DMS53 treated with DMSO at 0.1 percent for 48 hours (cell line): ENCODE measurements at regions not wholly inside any gene's neighbourhood (a gene's known extent, or its start where the extent isn't known, plus 50 kb on each side); places are given as distances from the start of the nearest gene placed in this dataset.
"Not testable (repeated sequence)": the region's sequence is repeated elsewhere in the genome, so short reads cannot be mapped to it uniquely, and the experiment has no call there.

Experiments used
- DNase-seq: peaks from one replicate; lab custom pipeline; 2025; ENCODE audit not compliant: unreplicated experiment; lab: John Stamatoyannopoulos, UW

DNA sequence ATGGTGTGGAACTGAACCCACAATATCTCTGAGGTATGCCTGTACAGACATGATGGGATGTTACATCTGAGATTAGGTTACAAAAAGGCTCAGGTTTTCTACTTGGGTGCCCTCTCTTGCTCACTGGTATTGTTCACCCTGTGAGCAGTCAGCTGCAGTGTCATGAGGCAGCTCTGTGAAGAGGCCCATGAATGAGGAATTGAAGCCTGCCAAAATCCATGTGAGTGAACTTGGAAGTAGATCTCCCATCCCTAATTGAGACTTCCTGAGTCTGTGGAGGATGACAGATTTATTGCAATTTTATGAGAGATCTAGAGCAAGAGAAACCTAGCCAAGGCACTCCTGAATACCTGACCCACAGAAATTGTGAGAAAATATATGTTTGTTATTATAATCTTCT, 404.9 kb upstream of the ZEB2 start:
- no peak for DNase-seq

DNA sequence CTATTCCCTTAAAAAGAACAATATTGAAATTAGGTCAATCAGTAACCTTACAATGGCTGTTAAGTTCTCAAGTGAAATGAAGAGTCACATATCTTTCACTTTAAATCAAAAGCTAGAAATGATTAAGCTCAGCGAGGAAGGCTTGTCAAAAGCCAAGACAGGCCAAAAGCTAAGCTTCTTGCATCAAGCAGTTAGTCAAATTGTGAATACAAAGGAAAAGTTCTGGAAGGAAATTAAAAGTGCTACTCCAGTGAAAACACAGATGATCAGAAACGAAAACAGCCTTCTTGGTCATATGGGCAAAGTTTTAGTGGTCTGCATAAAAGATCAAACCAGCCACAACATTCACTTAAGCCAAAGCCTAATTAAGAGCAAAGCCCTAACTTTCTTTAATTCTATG, 402.6 kb upstream of the ZEB2 start:
- no peak for DNase-seq

DNA sequence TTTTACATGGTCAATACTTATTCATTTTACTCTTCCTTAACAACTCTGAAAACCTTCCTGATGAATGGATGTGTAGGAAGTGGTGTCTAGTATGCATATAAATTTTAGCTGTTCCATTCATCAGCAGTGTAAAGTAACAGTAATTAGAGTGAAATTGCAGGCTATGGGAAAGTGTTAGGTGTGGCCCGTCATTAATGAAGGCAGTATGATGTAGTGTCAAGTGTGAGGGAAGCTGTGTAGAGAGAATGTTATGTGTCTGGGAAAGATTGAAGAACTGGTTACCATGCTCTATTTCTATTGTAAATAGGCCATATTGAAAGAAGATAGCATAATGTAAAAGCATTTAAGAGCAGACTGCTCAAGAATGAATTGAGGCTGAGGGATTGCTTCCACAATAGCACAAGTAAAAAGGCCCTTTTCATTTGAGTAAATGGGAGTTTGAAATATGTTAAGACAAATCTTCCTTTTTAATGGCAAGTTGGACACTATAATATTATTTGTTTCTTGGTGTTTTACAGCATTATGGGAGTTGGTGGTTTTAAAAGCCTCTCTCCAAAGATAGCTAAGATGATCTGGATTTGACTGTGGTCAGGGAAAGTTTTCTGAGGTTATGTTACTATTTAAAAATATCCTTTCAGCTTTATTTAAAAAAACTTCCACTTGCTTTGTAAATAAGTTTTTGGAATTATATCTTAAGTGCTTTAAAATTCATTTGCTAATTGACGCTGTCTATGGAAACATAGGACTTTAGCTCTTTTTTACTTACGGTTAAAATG, 401.0 kb upstream of the ZEB2 start:
- DNase-seq = no peak

DNA sequence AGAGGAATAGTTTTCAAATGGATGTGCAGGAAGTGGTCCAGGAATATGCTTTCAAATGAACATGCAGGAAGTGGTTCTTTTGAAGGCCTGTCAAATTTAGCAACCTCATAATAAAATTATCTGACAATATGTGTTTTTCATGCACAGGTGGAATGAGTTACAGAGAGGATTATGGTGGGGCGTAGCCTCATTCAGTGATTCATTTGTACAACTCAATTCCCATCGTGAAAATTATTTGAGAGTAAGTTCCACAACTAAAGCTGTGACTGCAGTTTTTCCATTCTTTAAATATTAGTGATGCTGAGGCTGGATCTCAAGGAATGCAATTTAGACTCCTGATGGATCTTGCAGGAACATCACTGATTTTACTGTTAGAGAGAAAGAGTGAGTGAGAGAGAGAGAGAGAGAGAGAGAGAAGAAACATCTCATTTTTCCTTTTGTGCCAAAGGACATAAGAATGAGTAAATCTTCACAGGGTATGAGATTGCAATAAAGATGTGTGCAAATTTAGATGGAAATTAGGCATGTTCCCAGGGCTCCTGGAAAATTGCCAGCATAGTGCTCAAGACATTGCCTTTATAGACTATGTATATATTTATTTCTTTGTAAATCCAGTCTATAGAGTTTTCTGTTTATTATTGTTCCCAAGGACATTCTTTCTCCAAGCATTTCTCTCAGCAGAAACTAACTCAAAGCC, 394.9 kb upstream of the ZEB2 start:
- no peak for DNase-seq

DNA sequence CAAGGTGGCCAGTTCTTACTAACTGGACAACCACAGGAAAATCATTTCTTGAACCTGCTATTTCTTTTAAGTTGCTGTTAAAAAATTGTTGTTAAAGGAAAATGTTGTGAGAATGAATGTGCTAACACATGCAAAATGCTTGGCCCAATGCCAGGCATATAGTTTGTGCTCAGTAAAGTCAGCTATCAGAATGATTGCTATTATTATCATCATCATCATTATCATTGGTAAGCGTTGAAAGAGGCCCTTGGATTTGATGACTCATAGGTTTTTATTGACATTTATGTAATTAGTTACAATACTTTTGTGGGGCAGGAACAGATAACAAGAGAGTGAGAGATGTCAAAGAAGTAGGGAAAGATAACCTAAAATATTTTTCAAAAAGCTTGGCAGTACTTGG, 394.2 kb upstream of the ZEB2 start:
- DNase-seq = no peak

DNA sequence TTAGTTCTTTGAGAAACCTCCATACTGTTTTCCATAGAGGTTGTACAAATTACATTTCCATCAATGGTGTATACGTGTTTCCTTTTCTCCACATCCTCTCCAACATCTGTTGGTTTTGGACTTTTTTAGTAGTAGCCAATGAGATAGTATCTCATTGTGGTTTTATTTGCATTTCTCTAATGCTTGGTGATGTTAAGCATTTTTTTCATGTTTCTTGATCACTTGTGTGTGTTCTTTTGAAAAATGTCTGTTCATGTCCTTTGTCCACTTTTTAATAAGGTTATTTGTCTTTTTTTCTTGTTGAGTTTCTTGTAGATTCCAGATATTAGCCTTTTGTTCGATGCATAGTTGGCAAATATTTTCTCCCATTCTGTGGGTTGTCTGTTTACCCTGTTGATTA, 392.3 kb upstream of the ZEB2 start:
- no peak for DNase-seq

DNA sequence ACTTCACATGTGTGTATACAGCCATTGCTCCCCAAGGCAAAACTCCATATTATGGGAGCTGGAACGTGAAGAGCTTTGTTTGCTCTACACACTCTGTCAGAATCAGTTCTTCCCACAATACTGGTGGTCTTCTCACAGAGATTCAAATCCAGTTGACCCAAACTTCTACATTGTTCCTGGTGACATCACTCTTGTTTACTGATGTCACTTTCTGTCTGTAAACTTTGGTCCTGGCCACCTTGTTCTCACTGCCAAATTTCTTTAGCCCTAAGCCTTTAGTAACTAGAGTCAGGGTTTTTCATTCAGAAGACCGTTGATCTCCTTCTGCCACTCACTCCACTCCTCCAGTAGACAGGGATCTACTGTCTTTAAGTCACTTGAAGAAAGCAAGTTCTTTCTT, 386.0 kb upstream of the ZEB2 start:
- DNase-seq = no peak

DNA sequence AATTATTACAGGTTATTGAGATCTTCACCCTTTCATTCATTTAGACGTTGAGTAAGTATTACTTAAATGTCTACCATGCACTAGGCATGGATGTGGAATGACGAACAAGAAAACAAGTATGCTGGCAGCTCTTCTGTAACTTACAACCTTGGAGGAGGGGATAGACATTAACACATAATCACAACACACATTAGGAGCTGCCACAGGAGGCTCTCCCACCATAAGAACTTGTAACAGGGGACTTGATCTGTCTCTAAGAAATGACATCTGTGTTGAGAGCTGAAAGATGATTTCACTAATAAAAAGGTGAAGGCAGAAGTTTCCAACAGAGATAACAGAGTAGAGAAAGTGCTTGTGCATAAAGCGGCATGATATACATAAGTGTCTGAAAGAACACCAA, 384.7 kb upstream of the ZEB2 start:
- no peak for DNase-seq

DNA sequence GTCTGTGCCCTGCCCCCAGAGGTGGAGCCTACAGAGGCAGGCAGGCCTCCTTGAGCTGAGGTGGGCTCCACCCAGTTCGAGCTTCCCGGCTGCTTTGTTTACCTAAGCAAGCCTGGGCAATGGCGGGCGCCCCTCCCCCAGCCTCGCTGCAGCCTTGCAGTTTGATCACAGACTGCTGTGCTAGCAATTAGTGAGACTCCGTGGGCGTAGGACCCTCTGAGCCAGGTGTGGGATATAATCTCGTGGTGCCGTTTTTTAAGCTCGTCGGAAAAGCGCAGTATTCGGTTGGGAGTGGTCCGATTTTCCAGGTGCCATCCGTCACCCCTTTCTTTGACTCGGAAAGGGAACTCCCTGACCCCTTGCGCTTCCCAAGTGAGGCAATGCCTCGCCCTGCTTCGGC, 383.1 kb upstream of the ZEB2 start:
- DNase-seq = not testable (repeated sequence)

DNA sequence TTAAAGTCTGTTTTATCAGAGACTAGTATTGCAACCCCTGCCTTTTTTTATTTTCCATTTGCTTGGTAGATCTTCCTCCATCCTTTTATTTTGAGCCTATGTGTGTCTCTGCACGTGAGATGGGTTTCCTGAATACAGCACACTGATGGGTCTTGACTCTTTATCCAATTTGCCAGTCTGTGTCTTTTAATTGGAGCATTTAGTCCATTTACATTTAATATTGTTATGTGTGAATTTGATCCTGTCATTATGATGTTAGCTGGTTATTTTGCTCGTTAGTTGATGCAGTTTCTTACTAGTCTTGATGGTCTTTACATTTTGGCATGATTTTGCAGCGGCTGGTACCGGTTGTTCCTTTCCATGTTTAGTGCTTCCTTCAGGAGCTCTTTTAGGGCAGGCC, 381.5 kb upstream of the ZEB2 start:
- not testable (repeated sequence) for DNase-seq

DNA sequence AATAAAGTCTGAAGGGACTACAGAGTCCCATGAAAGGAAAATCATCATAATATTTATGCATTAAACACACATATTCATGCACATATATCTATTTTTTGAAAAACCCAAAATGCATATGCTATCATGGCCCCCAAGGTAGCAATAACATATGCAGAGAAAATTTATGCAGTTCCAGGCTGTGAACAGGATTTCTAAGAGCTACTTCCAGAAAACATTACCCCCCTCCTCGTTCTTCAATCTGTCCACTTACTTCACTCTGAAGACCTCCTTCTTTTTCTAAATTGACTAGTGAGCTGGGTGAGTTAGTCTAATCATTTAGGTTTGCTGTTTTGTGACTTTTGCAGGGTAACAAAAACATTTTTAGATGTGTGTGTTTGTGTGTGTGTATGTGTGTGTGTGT, 376.4 kb upstream of the ZEB2 start:
- no peak for DNase-seq

DNA sequence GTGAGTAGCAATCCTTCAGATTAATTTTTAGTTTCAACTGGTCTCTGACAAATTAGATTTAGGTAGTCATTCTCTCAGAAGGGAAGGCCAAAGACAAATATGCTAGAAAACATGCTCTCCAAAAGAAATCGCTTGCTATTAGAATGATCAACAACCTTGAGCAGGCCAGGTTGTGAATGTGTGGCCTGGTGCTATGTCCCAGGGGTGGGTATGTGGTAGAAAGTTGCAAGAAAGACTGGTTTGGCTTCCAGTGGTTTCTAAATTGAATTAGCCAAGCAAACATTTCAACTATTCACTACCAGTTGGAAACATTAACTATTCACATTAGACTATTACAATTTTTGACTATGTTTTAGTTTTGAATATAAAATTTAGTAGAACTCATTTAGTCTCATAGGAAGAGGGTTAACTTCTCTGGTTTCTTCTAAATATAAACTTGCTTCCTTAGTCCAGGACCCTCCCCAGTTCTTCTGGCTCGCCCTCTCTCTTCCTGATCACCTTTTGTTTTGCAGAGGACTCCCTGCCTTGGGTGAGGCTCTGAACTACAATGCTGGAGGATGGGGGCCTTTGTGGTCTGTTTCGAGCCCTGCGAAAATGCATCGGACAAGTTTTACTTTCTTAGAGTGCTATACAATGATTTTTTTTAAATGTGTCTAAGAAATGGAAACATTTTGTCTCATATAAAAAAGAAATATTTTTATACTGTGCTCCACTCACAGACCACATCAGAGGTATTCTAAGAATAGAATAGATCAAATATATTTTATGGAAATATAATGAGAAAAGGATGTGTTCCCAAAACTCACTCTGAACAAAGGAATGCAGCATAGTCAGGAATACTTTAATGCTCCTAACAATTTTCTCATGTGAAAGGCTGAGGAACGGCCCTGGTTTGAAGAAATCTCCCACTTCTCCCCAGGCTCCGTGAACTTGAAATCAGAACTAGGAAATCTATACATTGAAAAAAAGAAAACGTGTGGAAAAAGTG, 375.0 kb upstream of the ZEB2 start:
- DNase-seq = no peak

DNA sequence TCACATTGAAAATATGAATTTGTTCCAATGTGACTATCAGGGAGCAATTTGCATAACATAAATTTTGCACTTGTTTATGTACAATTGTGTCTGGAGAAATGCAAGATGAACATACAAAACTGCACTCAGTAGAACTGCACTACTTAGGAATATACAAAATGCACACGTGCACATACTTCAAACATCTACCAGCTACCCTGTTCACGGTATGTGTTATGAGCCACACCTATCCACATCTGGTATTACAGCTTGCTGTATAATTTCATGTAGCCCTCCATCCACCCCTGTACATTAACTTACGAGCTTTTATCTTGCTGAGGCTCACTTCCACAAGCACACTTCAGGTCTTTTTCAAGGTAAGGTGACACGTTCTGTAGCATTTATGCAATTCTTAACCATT, 373.5 kb upstream of the ZEB2 start:
- DNase-seq = no peak

DNA sequence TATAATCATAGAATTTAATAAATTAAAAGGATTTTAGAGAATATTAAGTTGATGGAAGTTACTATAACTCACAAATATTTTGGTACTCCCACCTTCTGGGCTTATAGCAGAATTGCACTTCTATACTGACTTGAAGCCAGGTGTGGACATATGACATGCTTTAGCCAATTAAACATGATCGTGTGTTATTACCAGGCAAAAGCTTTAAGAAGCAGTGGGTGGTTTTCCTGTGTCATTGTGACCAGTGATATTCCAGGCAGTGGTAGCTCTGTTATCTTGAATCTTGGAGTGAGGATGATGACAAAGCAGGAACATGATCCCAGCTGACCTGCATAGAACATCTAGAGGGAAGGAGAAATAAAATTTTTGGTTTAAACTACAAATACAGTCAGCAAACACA, 370.9 kb upstream of the ZEB2 start:
- DNase-seq = no peak

DNA sequence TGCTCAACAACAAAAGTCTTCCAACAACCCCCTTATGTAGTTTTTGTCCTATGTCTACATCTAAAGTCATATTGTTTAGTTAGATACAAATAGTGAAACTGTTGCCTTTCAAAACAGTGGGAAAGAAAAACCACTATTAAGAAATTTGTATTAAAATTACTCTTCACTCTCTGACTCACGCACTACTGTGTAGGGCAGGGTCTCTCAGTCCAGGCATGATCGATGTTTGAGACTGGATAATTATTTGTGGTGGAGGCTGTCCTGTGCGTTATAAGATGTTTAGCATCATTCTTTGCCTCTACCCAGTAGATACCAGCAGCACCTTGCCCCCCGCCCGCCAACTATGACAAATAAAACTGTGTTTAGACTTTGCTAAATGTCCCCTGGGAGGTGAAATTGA, 369.4 kb upstream of the ZEB2 start:
- DNase-seq = no peak

DNA sequence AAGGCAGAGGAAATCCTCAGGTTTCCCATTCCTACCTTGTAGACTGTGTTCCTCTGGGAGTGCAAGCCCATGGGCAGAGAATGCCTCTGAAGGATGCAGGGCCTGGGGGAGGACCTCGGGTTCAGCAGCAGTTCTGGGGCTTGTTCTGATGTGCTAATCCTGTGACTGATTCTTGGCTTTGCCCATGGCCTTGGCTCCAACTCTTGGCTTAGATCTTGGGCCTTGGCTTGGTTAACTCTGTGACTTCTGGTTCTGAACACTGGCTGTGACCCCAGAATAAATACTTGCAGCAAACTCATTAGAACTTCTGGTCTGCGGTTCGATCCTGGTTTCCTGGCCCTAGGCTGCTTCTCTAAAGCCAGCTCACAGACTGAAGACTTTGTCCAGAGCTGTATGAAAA, 366.9 kb upstream of the ZEB2 start:
- DNase-seq = no peak

DNA sequence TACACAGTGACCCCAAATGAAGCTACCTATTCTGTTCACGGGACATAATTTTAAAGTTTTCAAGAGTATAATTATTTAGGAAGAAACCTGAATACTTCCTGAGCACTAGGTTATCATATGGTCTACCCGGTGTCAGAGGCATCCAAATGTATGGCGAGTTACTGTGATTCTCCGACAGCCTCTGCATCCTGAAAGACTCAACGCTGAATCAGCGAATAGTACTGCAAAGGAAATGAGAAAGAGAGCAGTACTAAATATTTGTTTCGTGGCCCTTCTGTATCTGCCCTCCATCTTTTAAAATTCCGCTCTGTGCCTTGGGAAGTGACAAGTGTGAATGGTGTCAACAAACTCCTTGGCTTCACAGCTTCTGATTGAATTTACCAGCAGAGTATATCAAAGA, 358.0 kb upstream of the ZEB2 start:
- DNase-seq = no peak

DNA sequence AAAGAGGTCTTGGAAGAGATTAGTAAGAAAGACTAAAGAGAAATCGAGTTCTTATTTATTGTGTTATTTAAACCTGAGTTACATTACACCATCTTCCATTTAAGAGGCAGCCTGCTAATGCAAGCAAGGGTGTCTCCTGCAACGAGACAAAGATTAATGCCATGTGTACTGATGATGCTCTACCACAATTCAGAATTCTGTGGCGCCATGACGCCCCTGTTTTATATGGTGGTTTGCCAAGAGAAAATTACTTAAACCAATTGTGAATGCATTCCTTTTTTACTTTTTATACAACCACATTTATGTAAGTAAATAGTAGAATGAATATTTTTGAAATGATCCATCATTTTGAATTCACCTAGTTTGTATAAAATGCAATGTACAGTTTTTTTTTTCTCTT, 356.1 kb upstream of the ZEB2 start:
- no peak for DNase-seq

DNA sequence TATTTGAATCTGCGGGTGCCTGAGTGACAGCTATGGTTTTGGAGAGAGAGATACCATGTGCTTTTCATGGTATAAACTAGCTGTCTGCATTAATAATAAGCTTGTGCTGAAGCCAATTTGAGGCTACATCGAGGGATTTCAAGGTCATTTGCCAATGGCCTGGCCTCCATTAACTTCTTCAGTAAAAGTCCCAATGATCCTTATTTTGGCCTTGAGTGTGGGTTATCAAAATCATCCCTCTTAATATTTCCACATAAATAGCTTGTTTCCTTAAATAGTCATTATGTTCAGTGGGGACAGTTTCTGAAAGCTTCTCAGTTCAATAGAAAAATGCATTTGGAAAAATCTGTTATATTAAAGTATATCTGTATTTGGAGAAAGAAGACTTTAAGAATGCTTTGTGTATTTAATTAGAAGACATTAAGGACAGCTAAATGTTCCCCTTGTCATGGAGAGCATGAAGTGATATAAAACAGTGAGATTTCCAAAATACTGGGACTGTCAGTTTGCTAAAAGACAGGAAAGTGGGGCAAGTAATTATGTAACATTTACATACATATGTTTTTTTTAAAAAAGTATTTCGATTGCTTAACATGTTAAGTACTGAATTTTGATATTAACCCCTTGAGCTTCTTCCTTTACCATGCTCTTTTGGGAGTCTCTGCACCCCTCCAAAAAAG, 355.5 kb upstream of the ZEB2 start:
- no peak for DNase-seq

DNA sequence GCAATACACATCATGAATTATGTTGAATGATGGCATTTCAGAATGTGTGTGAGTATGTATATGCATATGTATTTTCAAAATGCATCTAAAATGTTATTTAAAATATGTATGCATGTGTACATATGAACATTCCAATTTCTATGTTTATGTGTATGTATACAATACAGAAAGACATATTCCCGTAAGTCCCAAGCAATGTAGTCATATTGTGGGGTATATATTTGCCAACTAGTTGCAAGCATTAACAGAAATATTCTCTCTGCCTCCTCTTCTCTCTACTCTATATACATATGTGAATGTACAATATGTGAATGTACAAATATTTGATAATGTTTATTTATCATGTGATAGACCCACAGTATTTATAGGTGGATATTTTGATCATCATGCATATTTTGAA, 345.8 kb upstream of the ZEB2 start:
- DNase-seq = no peak

DNA sequence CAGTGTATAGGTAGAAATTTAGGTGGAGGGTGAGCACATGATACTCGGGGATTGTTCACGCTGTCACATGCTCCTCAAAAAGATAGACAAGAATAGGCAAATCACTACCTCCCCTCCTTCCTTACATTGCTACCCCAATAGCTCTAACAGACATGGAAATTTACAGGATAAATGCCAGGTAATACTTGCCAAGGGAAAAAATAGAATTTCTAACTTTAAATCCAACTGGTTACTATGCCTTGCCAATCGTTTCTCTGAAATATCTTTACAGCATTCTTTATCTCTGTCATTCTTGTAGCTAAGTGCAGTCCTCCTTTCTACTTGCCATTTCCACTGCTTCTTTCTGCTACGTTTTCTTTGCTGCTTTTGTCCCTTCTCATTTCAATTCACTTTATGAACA, 339.8 kb upstream of the ZEB2 start:
- no peak for DNase-seq
